Right lobe of liver (tissue), 6 donors: ENCODE measurements at regions not wholly inside any gene's neighbourhood (a gene's known extent, or its start where the extent isn't known, plus 50 kb on each side); places are given as distances from the start of the nearest gene placed in this dataset.

Experiments
- ATAC-seq, 4 donors: fragments of 200-7000 bp; cut with Tn5 transposase; one replicate each; pipeline ENCODE4 v1.9.1; 2020; ENCODE audit warnings: mild to moderate bottlenecking in 4 of 4, moderate library complexity in 4 of 4
- DNase-seq, 3 donors: peaks; one replicate each; pipeline ENCODE4 v3.0.0-alpha.2; 2020
- H3K27ac ChIP-seq, 3 donors: fragments of 200-600 bp; one replicate each; pipeline ENCODE4 v1.8.0; 2022
- H3K27me3 ChIP-seq, 2 donors: fragments of 200-600 bp; one replicate each; pipeline ENCODE4 v1.8.0; 2022
- H3K36me3 ChIP-seq, 4 donors: fragments of 200-600 bp; sonication (generic) in 1 of 4; one replicate each; pipeline versions ENCODE4 v1.5.1 to v1.8.0; 2017 to 2022; ENCODE audit warnings: control low read depth in 1 of 4
- H3K4me1 ChIP-seq, 4 donors: fragments of 200-600 bp; sonication (generic) in 1 of 4; one replicate each; pipeline versions ENCODE4 v1.5.1 to v1.8.0; 2017 to 2022; ENCODE audit warnings: control low read depth in 1 of 4
- H3K4me3 ChIP-seq, 3 donors: fragments of 200-600 bp; one replicate each; pipeline ENCODE4 v1.8.0; 2022
- H3K9me3 ChIP-seq, 4 donors: fragments of 200-600 bp; sonication (generic) in 1 of 4; one replicate each; pipeline versions ENCODE4 v1.5.1 to v1.8.0; 2017 to 2022; ENCODE audit warnings: control low read depth in 1 of 4
- POLR2A ChIP-seq: fragments of 450-650 bp; IDR thresholded peaks from one replicate; pipeline ENCODE4 v1.6.1; 2017; ENCODE audit warnings: antibody characterized with exemption, mild to moderate bottlenecking
- WGBS: methylation state at CpG from one replicate; pipeline ENCODE4 v1.1.6; 2018; ENCODE audit warnings: low coverage, low lambda C conversion rate; ENCODE audit not compliant: insufficient coverage; ENCODE audit errors: missing lambda C conversion rate; 5-methylcytosine and 5-hydroxymethylcytosine counted together
- intact Hi-C, 2 donors: fragments of 100-400 bp; cut with DNase I; formaldehyde crosslinking; loops; one replicate each; pipeline versions ENCODE4 v1.11.2 to v1.14.1; 2022
- TF ChIP-seq, protein P1 (sequence below), 4 donors: fragments of 200-600 bp in 3 of 4; fragments of 450-650 bp in 1 of 4; IDR thresholded peaks; one replicate each; pipeline versions ENCODE4 v1.5.1 to v1.8.0; 2016 to 2022; ENCODE audit warnings: antibody characterized with exemption in 4 of 4, mild to moderate bottlenecking in 2 of 4
- donor health status: DM: no; HTN: yes; CAD: no.
- donor health status: DM: no; HTN: no; CAD: no.
- donor health status: DM: no; HTN: no; CAD: no.
- donor health status: DM: no; HTN: yes; CAD: no.
- donor health status: DM: no; HTN: yes; CAD: no.

DNA sequence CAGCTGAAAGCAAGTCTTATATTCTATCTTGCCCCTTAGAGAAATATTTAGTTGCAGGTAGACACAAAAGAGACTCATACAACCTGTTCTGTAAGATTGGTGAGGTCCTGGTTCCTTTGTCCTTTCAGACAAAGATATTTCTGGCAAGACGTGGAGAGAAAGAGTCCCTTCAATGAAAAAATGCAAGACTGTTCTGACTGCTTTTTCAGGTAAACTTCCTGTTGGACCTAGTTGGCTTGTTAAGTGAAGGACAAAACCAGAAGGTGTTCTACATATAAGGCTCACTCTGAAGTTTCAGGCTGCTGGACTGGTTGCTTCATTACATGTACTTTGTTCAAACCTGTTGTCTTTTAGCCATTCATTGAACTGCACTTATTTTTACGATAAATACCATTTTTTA lies 119.0 kb upstream of the PTPRZ1 start:
- Histone ChIP-seq H3K27me3 (no peaks in the 10 kb centered on the region), H3K4me1 (no peaks in the 10 kb centered on the region), H3K9me3 (no peaks in the 10 kb centered on the region), H3K4me3 (no peak overlapping the region), H3K27ac (no peak overlapping the region), H3K36me3 (no peaks in the 10 kb centered on the region)
- DNase-seq: no peak
- ATAC-seq: no peak
- TF ChIP-seq POLR2A: no peak
- intact Hi-C loops: loop anchor here in 1 of 2 donors (10.0 kb wide), 1 partner anchor 241 kb away; no protein-coding TSS in a partner anchor
- 59% methylated on average over 2 of the region's 2 CpGs for WGBS

DNA sequence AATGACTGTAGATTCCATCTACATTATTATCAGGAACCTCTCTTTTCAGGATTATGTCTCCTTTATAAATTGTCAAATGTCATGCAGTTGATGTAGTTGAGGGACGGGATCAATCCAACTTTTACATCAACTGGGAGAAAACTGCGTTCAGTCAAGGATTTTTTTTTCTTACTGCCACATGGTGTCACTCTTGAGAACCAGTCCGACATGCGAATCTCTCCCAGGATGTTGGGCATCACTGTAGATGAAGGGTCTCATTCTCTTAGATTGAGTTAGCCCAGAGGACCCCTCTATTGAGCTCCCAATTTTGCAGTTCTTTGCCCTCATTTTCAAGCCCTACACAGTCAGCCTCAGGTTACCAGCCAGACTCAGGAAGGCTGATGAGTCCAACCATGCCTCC lies 120.3 kb upstream of the PTPRZ1 start:
- Histone ChIP-seq H3K4me3 (no peak overlapping the region), H3K9me3 (no peaks in the 10 kb centered on the region), H3K36me3 (no peaks in the 10 kb centered on the region), H3K4me1 (no peaks in the 10 kb centered on the region), H3K27ac (no peak overlapping the region), H3K27me3 (no peaks in the 10 kb centered on the region)
- DNase-seq (no peak), ATAC-seq (peak in 3 of 4 donors; percentile 37 to 50 (median 43))
- TF ChIP-seq POLR2A: no peak
- TF ChIP-seq, protein P1, sequence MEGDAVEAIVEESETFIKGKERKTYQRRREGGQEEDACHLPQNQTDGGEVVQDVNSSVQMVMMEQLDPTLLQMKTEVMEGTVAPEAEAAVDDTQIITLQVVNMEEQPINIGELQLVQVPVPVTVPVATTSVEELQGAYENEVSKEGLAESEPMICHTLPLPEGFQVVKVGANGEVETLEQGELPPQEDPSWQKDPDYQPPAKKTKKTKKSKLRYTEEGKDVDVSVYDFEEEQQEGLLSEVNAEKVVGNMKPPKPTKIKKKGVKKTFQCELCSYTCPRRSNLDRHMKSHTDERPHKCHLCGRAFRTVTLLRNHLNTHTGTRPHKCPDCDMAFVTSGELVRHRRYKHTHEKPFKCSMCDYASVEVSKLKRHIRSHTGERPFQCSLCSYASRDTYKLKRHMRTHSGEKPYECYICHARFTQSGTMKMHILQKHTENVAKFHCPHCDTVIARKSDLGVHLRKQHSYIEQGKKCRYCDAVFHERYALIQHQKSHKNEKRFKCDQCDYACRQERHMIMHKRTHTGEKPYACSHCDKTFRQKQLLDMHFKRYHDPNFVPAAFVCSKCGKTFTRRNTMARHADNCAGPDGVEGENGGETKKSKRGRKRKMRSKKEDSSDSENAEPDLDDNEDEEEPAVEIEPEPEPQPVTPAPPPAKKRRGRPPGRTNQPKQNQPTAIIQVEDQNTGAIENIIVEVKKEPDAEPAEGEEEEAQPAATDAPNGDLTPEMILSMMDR (IDR thresholded peaks at IDR 0.05): peak; percentile 18 to 40 (median 31)
- intact Hi-C loops: loop anchor here in 1 of 2 donors (10.0 kb wide), 1 partner anchor 242 kb away; no protein-coding TSS in a partner anchor
- WGBS: 0% methylated on average over 4 of the region's 4 CpGs

DNA sequence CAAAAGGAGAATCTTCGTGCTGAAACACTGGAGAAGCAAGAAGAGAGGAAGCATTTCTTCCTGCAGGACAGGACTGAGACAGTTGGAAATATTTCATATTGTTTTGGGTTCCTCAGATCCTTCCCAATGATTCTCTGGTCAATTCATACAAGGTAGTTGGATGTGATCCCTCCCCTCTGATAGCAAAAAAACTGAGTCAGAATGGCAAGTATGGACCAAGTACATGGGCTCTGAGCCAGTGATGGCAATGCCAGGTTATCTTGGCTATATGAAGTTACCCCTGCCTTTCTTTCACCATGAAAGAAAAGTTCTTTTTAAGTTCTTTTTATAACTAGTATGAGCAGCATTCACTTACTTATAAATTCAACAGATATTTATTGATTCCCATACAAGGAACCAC lies 124.4 kb upstream of the PTPRZ1 start:
- 37% methylated on average over 1 of the region's 1 CpG for WGBS
- Histone ChIP-seq H3K9me3 (no peaks in the 10 kb centered on the region), H3K27ac (no peak overlapping the region), H3K4me3 (no peak overlapping the region), H3K36me3 (no peaks in the 10 kb centered on the region), H3K4me1 (no peaks in the 10 kb centered on the region), H3K27me3 (no peaks in the 10 kb centered on the region)
- no peak for DNase-seq
- intact Hi-C loops: no loop called here
- TF ChIP-seq, protein P1 (IDR thresholded peaks at IDR 0.05): no peak
- no peak for ATAC-seq

DNA sequence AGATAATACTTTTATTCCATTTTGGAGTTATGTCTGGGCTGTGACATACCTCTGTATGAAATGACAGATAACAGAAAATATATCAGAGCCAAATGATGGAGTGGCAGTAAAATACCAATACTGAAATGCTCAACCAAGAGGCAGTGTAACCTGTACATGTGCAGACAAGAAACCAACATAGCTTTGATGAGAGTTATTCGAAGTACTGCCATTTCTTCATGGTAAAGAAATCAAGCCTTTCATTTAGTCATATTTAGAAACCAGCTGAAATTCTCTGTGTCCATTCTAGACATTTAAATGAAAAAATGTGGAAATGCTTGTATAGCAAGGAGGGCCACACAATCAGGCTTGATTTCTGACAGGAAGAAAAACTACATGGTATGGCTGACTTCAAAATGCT lies 127.1 kb upstream of the PTPRZ1 start:
- Histone ChIP-seq H3K9me3 (no peaks in the 10 kb centered on the region), H3K4me1 (no peaks in the 10 kb centered on the region), H3K36me3 (no peaks in the 10 kb centered on the region), H3K4me3 (no peak overlapping the region), H3K27me3 (no peaks in the 10 kb centered on the region), H3K27ac (no peak overlapping the region)
- no peak for ATAC-seq
- no peak for TF ChIP-seq POLR2A
- TF ChIP-seq, protein P1 (IDR thresholded peaks at IDR 0.05): no peak
- intact Hi-C loops: no loop called here
- DNase-seq: no peak
- 69% methylated on average over 1 of the region's 1 CpG for WGBS

DNA sequence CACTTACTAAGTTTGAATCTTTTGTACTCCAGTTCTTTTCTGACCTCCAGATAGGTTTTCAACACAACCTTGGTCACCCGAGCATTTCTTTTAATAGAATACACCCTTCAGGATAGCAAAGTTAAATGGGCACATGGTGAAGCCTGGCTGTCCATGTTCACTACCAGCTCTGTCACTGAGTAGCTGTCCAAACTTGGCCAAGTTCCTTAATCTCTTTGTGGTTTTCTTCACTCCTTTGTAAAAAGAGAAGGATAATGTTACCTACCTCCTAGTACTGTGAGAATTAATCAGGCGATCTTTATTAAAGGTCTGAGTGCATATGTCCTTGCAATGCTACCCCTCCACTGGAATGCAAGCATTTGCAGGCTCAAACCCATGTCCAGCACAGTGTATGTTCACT lies 128.1 kb upstream of the PTPRZ1 start:
- Histone ChIP-seq H3K36me3 (no peaks in the 10 kb centered on the region), H3K27ac (no peak overlapping the region), H3K27me3 (no peaks in the 10 kb centered on the region), H3K4me3 (no peak overlapping the region), H3K4me1 (no peaks in the 10 kb centered on the region), H3K9me3 (no peaks in the 10 kb centered on the region)
- DNase-seq (no peak), ATAC-seq (no peak)
- intact Hi-C loops: no loop called here
- TF ChIP-seq, protein P1 (IDR thresholded peaks at IDR 0.05): no peak
- TF ChIP-seq POLR2A: no peak
- WGBS: 70% methylated on average over 2 of the region's 2 CpGs
